ENCODE measurements at regions not wholly inside any gene's neighbourhood (a gene's known extent, or its start where the extent isn't known, plus 50 kb on each side); places are given as distances from the start of the nearest gene placed in this dataset.

- no peak for DNase-seq
Measured at GRCh38 chr5:119792161-119792799, 162.9 kb downstream of the FAM170A start.

GRCh38 chr5:119795768-119796167, 166.4 kb downstream of the FAM170A start:
- no peak for DNase-seq

- no peak for DNase-seq
Measured at GRCh38 chr5:119801570-119801969, 172.2 kb downstream of the FAM170A start.

GRCh38 chr5:119808024-119808423, 178.7 kb downstream of the FAM170A start:
- no peak for DNase-seq

GRCh38 chr5:119808474-119808873, 179.1 kb downstream of the FAM170A start:
- no peak for DNase-seq

- no peak for DNase-seq
Measured at GRCh38 chr5:119810217-119810616, 180.9 kb downstream of the FAM170A start.

GRCh38 chr5:119811458-119811857, 182.1 kb downstream of the FAM170A start:
- no peak for DNase-seq

GRCh38 chr5:119814655-119815054, 185.3 kb downstream of the FAM170A start:
- no peak for DNase-seq

- no peak for DNase-seq
Measured at GRCh38 chr5:119816055-119816454, 186.7 kb downstream of the FAM170A start.

- no peak for DNase-seq
Measured at GRCh38 chr5:119820016-119820415, 190.7 kb downstream of the FAM170A start.

- no peak for DNase-seq
Measured at GRCh38 chr5:119820608-119821007, 191.2 kb downstream of the FAM170A start.

- no peak for DNase-seq
Measured at GRCh38 chr5:119828541-119828940, 199.2 kb downstream of the FAM170A start.

- DNase-seq: no peak
Measured at GRCh38 chr5:119829341-119829740, 200.0 kb downstream of the FAM170A start.

GRCh38 chr5:119833176-119833575, 203.8 kb downstream of the FAM170A start:
- no peak for DNase-seq

- no peak for DNase-seq
Measured at GRCh38 chr5:119840175-119840574, 210.8 kb downstream of the FAM170A start.

- DNase-seq: no peak
Measured at GRCh38 chr5:119852140-119852539, 222.8 kb downstream of the FAM170A start.

GRCh38 chr5:119860463-119860862, 231.1 kb downstream of the FAM170A start:
- DNase-seq: no peak

GRCh38 chr5:119862619-119863018, 233.3 kb downstream of the FAM170A start:
- no peak for DNase-seq

GRCh38 chr5:119864286-119864685, 234.9 kb downstream of the FAM170A start:
- no peak for DNase-seq

GRCh38 chr5:119873611-119874010, 244.3 kb downstream of the FAM170A start:
- DNase-seq: no peak

- no peak for DNase-seq
Measured at GRCh38 chr5:119876522-119876921, 247.2 kb downstream of the FAM170A start.

- DNase-seq: no peak
Measured at GRCh38 chr5:119878712-119879111, 249.4 kb downstream of the FAM170A start.

- no peak for DNase-seq
Measured at GRCh38 chr5:119879446-119879845, 250.1 kb downstream of the FAM170A start.

GRCh38 chr5:119895066-119895465, 265.7 kb downstream of the FAM170A start:
- DNase-seq: no peak

GRCh38 chr5:119896826-119897536, 267.6 kb downstream of the FAM170A start:
- DNase-seq: no peak
